A549 (cell line): ENCODE measurements at regions not wholly inside any gene's neighbourhood (a gene's known extent, or its start where the extent isn't known, plus 50 kb on each side); places are given as distances from the start of the nearest gene placed in this dataset.

Experiments
- ATAC-seq, 2 experiments: fragments of 200-7000 bp in 1 of 2; fragments of >200 bp in 1 of 2; cut with Nextera tagmentation in 1 of 2; cut with Tn5 transposase in 1 of 2; 3 replicates each; pipeline versions ENCODE4 v1.8.0 to v1.9.1; 2018 to 2020; ENCODE audit warnings: mild to moderate bottlenecking in 1 of 2, moderate library complexity in 1 of 2
- CTCF ChIA-PET: fragments of 300-600 bp; sonication (Branson Sonifier 250); formaldehyde crosslinking; extraction: SDS; loops from one replicate; lab custom pipeline; 2021; ENCODE audit warnings: antibody characterized with exemption, inconsistent platforms; lab: Yijun Ruan, JAX
- POLR2A ChIA-PET: fragments of 350-600 bp; formaldehyde crosslinking; extraction: SDS; loops from one replicate; lab custom pipeline; 2021; ENCODE audit warnings: antibody characterized with exemption, inconsistent platforms; lab: Yijun Ruan, JAX
- DNase-seq, 2 experiments: peaks; one replicate each; pipeline versions ENCODE4 v3.0.0 to v3.0.0-alpha.2; 2011 to 2016; ENCODE audit warnings: low read depth in 1 of 2, low spot score in 1 of 2
- FAIRE-seq: peaks from 2 replicates; lab custom pipeline; 2011; peaks lifted over from hg19 to GRCh38; lab: Jason Lieb, UNC
- H3K27ac ChIP-seq, 2 experiments: fragments of >200 bp; sonication (Bioruptor Twin); formaldehyde crosslinking; 3 replicates each; pipeline ENCODE4 v1.5.1; 2016 to 2017
- H3K4me1 ChIP-seq: fragments of >200 bp; sonication (Bioruptor Twin); formaldehyde crosslinking; 3 replicates; pipeline ENCODE4 v1.6.1; 2016
- H3K4me2 ChIP-seq: fragments of >200 bp; sonication (Bioruptor Twin); formaldehyde crosslinking; 3 replicates; pipeline ENCODE4 v1.6.1; 2016
- H3K4me3 ChIP-seq: fragments of >200 bp; sonication (Bioruptor Twin); formaldehyde crosslinking; 3 replicates; pipeline ENCODE4 v1.5.1; 2016
- H3K9me3 ChIP-seq: fragments of >200 bp; sonication (Bioruptor Twin); formaldehyde crosslinking; 3 replicates; pipeline ENCODE4 v1.6.1; 2016
- ATOH8 ChIP-seq: fragments of 250-450 bp; sonication (Bioruptor Pico); IDR thresholded peaks from 2 replicates; pipeline ENCODE4 v1.5.0; 2020; ENCODE audit warnings: low read depth, mild to moderate bottlenecking, moderate library complexity
- BHLHE40 ChIP-seq: IDR thresholded peaks from 2 replicates; pipeline ENCODE4 v1.6.1; 2012; ENCODE audit warnings: low read depth, low read length, inconsistent platforms
- CEBPB ChIP-seq, 2 experiments: fragments of >200 bp in 1 of 2; sonication (Bioruptor Twin) in 1 of 2; formaldehyde crosslinking in 1 of 2; IDR thresholded peaks; 2 replicates each; pipeline ENCODE4 v1.6.1; 2012 to 2016
- EHF ChIP-seq: fragments of 250-450 bp; sonication (Bioruptor Pico); IDR thresholded peaks from 2 replicates; pipeline ENCODE4 v1.5.0; 2020; ENCODE audit warnings: mild to moderate bottlenecking
- FOXS1 ChIP-seq: fragments of 250-450 bp; sonication (Bioruptor Pico); IDR thresholded peaks from 2 replicates; pipeline ENCODE4 v1.5.0; 2020; ENCODE audit warnings: mild to moderate bottlenecking, moderate library complexity
- GATA3 ChIP-seq: IDR thresholded peaks from 2 replicates; pipeline ENCODE4 v1.6.1; 2012; ENCODE audit warnings: borderline replicate concordance
- MAFK ChIP-seq: fragments of 450-650 bp; IDR thresholded peaks from 2 replicates; pipeline ENCODE4 v1.6.1; 2014; ENCODE audit not compliant: partially characterized antibody
- MYC ChIP-seq: IDR thresholded peaks from 2 replicates; pipeline ENCODE4 v1.6.1; 2012; ENCODE audit warnings: mild to moderate bottlenecking, inconsistent platforms, low read length, improper control_type of control experiment, borderline replicate concordance
- NFE2L2 ChIP-seq: fragments of 150-350 bp; conservative IDR thresholded peaks from 2 replicates; pipeline ENCODE4 v1.6.1; 2014; ENCODE audit warnings: low read length
- POLR2A ChIP-seq: IDR thresholded peaks from 2 replicates; pipeline ENCODE4 v1.6.1; 2012; ENCODE audit warnings: mild to moderate bottlenecking, low read length
- POLR2AphosphoS2 ChIP-seq: conservative IDR thresholded peaks from 2 replicates; pipeline ENCODE4 v1.6.1; 2012; ENCODE audit warnings: low read length, improper control_type of control experiment, inconsistent platforms
- RAD21 ChIP-seq, 2 experiments: fragments of >200 bp in 1 of 2; sonication (Bioruptor Twin) in 1 of 2; formaldehyde crosslinking in 1 of 2; IDR thresholded peaks in 1 of 2; conservative IDR thresholded peaks in 1 of 2; 2 replicates in 1 of 2; 3 replicates in 1 of 2; pipeline ENCODE4 v1.6.1; 2012 to 2018; ENCODE audit warnings: inconsistent platforms in 1 of 2
- RCOR1 ChIP-seq: fragments of 150-350 bp; IDR thresholded peaks from 2 replicates; pipeline ENCODE4 v1.6.1; 2014; ENCODE audit warnings: antibody characterized with exemption, low read length, low read depth
- SMC3 ChIP-seq: fragments of >200 bp; sonication (Bioruptor Twin); formaldehyde crosslinking; IDR thresholded peaks from 3 replicates; pipeline ENCODE4 v1.6.1; 2018; ENCODE audit warnings: inconsistent platforms
- TP53 ChIP-seq: fragments of 250-450 bp; sonication (Bioruptor Pico); IDR thresholded peaks from 2 replicates; pipeline ENCODE4 v1.5.0; 2021; ENCODE audit warnings: mild to moderate bottlenecking, moderate library complexity
- ZC3H11A ChIP-seq: fragments of 450-650 bp; IDR thresholded peaks from 2 replicates; pipeline ENCODE4 v1.6.1; 2014; ENCODE audit warnings: antibody characterized with exemption, mild to moderate bottlenecking
- ZFP36 ChIP-seq: fragments of 450-650 bp; IDR thresholded peaks from 2 replicates; pipeline ENCODE4 v1.6.1; 2014; ENCODE audit warnings: borderline replicate concordance; ENCODE audit not compliant: partially characterized antibody
- ZSCAN20 ChIP-seq: fragments of 250-450 bp; sonication (Bioruptor Pico); IDR thresholded peaks from 2 replicates; pipeline ENCODE4 v1.8.0; 2022; ENCODE audit warnings: mild to moderate bottlenecking, moderate library complexity
- WGBS: methylation state at CpG from one replicate; pipeline ENCODE4 v1.1.6; 2017; ENCODE audit errors: missing lambda C conversion rate; 5-methylcytosine and 5-hydroxymethylcytosine counted together
- TF ChIP-seq, protein P1 (sequence below): IDR thresholded peaks from 2 replicates; pipeline ENCODE4 v1.6.1; 2012
- TF ChIP-seq, protein P2 (sequence below): IDR thresholded peaks from 2 replicates; pipeline ENCODE4 v1.6.1; 2012
- TF ChIP-seq, protein P3 (sequence below): fragments of 250-450 bp; sonication (Bioruptor Pico); IDR thresholded peaks from 2 replicates; pipeline ENCODE4 v1.5.0; 2021; ENCODE audit warnings: mild to moderate bottlenecking, moderate library complexity, borderline replicate concordance
- TF ChIP-seq, protein P4 (sequence below): fragments of >200 bp; sonication (Bioruptor Twin); formaldehyde crosslinking; IDR thresholded peaks from 2 replicates; pipeline ENCODE4 v1.6.1; 2016

GRCh38 chr12:131422187-131422520 lies 288.7 kb upstream of the SFSWAP start:
- Histone ChIP-seq H3K4me1 (no peaks in the 10 kb centered on the region), H3K27ac (no peak overlapping the region), H3K4me3 (no peak overlapping the region), H3K4me2 (no peak overlapping the region), H3K9me3 (peaks cover 9% of the 10 kb centered on the region; the same call in 2 of the 3 replicates)
- ChIA-PET CTCF (no interaction called here), POLR2A (no interaction called here)
- TF ChIP-seq, protein P1, sequence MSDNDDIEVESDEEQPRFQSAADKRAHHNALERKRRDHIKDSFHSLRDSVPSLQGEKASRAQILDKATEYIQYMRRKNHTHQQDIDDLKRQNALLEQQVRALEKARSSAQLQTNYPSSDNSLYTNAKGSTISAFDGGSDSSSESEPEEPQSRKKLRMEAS = no peak
- ATAC-seq = no peak
- DNase-seq = no peak
- no peak for FAIRE-seq
- 57% methylated on average over 5 of the region's 5 CpGs for WGBS

DNA sequence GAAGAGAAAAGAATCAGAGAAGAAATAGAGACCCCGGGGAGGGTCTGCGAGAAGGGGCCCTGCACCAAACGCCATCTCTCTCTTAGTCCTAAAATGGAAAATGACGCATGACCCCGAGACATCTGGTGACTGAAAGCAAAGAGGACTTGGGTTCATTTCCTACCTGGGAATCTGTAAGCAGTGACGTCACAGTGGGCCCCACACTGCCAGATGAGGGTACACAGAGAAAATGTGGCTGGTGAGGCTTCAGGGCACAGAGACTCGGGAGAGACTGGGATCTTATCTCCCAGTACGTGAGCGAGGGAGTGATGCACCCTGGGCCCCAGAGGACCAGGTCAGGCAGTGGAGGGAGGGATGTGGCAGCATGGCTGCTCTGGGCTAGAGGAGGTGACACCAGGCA lies 288.1 kb upstream of the SFSWAP start:
- no peak for ATAC-seq
- no peak for DNase-seq
- Histone ChIP-seq H3K9me3 (peaks cover 9% of the 10 kb centered on the region; the same call in 2 of the 3 replicates), H3K4me1 (no peaks in the 10 kb centered on the region), H3K27ac (no peak overlapping the region), H3K4me2 (no peak overlapping the region), H3K4me3 (no peak overlapping the region)
- TF ChIP-seq ZC3H11A (no peak), POLR2A (0 out of 2 replicates have a peak, but pooled peaks have one; percentile 16)
- ChIA-PET POLR2A (no interaction called here), CTCF (no interaction called here)
- 52% methylated on average over 9 of the region's 9 CpGs for WGBS
- no peak for FAIRE-seq

DNA sequence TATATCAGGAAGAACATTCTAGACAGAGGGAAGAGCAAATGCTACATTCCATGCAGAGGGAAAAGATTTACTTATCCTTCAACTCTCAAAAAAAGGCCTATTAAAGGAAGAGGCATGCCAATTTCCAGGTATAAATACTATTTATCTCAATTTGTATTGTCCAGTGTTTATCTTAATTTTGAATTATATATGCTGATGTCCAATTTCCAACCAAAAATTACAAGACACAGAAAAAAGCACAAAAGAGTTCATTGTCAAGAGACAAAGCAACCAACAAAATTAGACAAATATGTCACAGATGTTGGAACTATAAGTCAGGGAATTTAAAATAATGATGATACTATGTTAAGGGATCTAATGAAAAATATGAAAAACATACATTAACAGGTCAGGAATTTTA lies 286.6 kb upstream of the SFSWAP start:
- Histone ChIP-seq H3K9me3 (peaks cover 9% of the 10 kb centered on the region; the same call in 2 of the 3 replicates), H3K4me1 (no peaks in the 10 kb centered on the region), H3K4me2 (no peak overlapping the region), H3K27ac (no peak overlapping the region), H3K4me3 (no peak overlapping the region)
- DNase-seq (no peak), FAIRE-seq (no peak), ATAC-seq (no peak)
- no peak for TF ChIP-seq RCOR1
- TF ChIP-seq MYC = no peak
- TF ChIP-seq FOXS1 (CRISPR knock-in tag) = no peak
- TF ChIP-seq ZFP36 = no peak
- no peak for TF ChIP-seq CEBPB (IDR thresholded peaks at IDR 0.05)
- POLR2A ChIA-PET = no interaction called here
- CTCF ChIA-PET = interaction anchor here (0.7 kb wide), 1 partner anchor 32 kb away, joined by 3 read pairs; no protein-coding TSS in a partner anchor

DNA sequence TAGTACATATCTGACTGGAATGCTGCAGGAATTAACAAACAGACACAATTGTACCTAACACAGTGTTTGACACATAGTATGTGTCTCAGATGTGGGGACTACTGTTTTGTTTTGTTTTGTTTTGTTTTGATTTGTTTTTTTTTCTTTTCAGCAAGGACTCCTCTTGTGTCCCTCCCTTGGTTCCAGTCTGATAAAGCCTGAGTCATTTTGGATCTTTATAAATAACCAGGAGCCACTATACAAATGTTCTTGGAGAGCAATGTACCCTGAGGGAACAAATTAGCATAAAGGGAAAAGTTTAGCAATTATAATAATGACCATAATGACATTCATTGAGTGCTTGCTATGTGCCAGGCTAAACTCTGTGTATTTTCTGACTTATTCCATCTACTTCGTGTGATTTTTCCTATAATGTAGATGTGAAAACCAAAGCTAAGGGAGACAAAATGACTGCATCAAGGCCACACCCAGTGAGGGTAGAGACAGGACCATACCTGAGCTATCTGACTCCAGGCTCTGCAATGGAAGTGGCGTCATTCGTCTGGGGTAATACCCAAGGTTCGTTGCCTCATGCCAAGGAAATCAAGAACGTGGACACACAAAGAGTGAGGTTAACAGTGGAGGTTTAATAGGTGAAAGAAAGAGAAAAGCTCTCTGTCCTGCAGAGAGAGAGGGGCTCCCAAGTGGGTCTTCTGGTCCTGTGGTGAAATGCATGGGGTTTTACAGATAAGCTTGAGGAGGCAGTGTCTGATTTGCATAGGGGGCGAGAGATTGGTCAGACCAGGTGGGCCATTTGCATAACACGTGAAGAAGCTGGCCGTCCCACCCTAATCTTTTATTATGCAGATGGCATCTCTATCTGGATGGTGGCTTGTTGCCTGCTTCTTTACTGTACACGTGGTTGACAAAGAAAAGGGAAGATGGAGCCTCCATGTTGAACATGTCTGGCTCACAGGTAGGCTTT lies 285.5 kb upstream of the SFSWAP start:
- no peak overlapping the region for H3K4me2 ChIP-seq
- DNase-seq = no peak
- no peak for FAIRE-seq
- no peak for ATAC-seq
- no peaks in the 10 kb centered on the region for H3K4me1 ChIP-seq
- H3K9me3 ChIP-seq = peaks cover 9% of the 10 kb centered on the region; the same call in 2 of the 3 replicates
- ChIA-PET POLR2A (no interaction called here), CTCF (interaction anchor here (0.7 kb wide), 1 partner anchor 31 kb away, joined by 3 read pairs; no protein-coding TSS in a partner anchor)
- WGBS = 31% methylated on average over 9 of the region's 9 CpGs
- no peak overlapping the region for H3K27ac ChIP-seq
- no peak overlapping the region for H3K4me3 ChIP-seq
- no peak for TF ChIP-seq BHLHE40
- no peak for TF ChIP-seq RCOR1
- no peak for TF ChIP-seq MAFK
- no peak for TF ChIP-seq NFE2L2
- TF ChIP-seq TP53 (CRISPR knock-in tag) = no peak
- no peak for TF ChIP-seq RAD21 (conservative IDR thresholded peaks at IDR 0.05 in 1 of 2, IDR thresholded peaks at IDR 0.05 in 1 of 2)
- no peak for TF ChIP-seq FOXS1 (CRISPR knock-in tag)

DNA sequence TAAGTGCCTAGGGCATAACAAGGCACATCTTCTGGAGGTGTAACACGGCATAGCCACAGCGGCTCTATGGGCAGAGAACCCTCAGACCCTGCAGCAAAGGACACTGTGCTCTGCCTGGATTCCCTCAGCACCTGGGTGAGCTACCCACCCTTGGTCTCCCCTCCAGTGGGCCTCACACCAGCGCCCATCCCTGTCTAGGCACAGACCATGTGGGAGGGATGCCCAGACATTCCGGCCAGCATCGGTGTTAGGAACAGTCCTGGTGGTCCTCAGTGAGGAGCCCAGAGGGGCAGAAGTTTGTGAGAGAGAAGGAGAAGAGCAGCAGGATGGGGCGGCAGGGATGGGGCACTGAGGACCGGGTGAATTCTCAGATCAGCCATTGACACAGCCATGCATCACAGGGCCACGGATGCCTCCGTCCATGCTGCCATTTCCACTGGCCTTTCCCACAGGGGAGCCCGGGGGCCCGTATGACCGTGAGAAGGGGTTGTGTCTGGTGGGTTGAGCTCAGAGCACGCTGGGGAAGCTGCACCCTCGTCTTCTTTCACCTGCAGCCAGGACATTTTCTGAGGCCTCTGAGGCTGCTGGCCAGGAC lies 282.7 kb upstream of the SFSWAP start:
- H3K4me1 ChIP-seq = no peaks in the 10 kb centered on the region
- no peak overlapping the region for H3K4me3 ChIP-seq
- peaks cover 9% of the 10 kb centered on the region; the same call in 2 of the 3 replicates for H3K9me3 ChIP-seq
- ATAC-seq = no peak
- H3K4me2 ChIP-seq = no peak overlapping the region
- FAIRE-seq = no peak
- CTCF ChIA-PET = no interaction called here
- POLR2A ChIA-PET = no interaction called here
- DNase-seq = no peak
- H3K27ac ChIP-seq = peak overlapping the region in 1 of 2 experiments; percentile 73; a peak in 2 of 6 replicates
- WGBS = 57% methylated on average over 13 of the region's 14 CpGs
- TF ChIP-seq, protein P2, sequence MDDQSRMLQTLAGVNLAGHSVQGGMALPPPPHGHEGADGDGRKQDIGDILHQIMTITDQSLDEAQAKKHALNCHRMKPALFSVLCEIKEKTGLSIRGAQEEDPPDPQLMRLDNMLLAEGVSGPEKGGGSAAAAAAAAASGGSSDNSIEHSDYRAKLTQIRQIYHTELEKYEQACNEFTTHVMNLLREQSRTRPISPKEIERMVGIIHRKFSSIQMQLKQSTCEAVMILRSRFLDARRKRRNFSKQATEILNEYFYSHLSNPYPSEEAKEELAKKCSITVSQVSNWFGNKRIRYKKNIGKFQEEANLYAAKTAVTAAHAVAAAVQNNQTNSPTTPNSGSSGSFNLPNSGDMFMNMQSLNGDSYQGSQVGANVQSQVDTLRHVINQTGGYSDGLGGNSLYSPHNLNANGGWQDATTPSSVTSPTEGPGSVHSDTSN = no peak
- TF ChIP-seq FOXS1 (CRISPR knock-in tag) = no peak
- TF ChIP-seq, protein P3, sequence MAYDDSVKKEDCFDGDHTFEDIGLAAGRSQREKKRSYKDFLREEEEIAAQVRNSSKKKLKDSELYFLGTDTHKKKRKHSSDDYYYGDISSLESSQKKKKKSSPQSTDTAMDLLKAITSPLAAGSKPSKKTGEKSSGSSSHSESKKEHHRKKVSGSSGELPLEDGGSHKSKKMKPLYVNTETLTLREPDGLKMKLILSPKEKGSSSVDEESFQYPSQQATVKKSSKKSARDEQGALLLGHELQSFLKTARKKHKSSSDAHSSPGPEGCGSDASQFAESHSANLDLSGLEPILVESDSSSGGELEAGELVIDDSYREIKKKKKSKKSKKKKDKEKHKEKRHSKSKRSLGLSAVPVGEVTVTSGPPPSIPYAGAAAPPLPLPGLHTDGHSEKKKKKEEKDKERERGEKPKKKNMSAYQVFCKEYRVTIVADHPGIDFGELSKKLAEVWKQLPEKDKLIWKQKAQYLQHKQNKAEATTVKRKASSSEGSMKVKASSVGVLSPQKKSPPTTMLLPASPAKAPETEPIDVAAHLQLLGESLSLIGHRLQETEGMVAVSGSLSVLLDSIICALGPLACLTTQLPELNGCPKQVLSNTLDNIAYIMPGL (CRISPR knock-in tag) = no peak
- TF ChIP-seq BHLHE40 = no peak
- TF ChIP-seq POLR2AphosphoS2 = no peak
- TF ChIP-seq ZSCAN20 (CRISPR knock-in tag) = no peak
- no peak for TF ChIP-seq GATA3
- TF ChIP-seq EHF = no peak
- TF ChIP-seq, protein P4, sequence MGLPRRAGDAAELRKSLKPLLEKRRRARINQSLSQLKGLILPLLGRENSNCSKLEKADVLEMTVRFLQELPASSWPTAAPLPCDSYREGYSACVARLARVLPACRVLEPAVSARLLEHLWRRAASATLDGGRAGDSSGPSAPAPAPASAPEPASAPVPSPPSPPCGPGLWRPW = no peak
- no peak for TF ChIP-seq SMC3
- TF ChIP-seq ATOH8 (CRISPR knock-in tag) = no peak
